ENCODE measurements at regions not wholly inside any gene's neighbourhood (a gene's known extent, or its start where the extent isn't known, plus 50 kb on each side); places are given as distances from the start of the nearest gene placed in this dataset.
"Not testable (repeated sequence)": the region's sequence is repeated elsewhere in the genome, so short reads cannot be mapped to it uniquely, and the experiment has no call there.

DNA sequence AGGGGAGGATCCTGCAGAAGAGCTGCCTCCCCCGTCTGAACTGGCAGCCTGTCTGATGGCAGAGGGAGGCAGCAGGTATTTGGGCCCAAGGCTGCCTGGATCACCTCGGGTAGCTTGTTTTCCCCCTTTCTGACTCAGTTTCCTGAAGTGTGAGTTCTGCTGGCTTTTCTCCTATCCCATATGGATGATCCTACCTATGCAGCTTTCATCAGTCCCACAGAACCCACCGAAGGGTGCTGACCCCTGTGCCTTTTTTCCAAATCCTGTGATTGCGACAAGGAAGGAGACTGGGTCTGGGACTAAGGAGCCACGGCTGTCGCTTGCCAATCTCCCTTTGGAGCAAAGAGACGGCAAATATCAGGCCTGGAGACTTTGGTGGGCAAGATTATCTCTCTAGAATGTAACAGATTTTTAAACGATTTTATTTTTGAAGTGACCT is 208.7 kb downstream of the BANP start:
- TF ChIP-seq, protein P1, sequence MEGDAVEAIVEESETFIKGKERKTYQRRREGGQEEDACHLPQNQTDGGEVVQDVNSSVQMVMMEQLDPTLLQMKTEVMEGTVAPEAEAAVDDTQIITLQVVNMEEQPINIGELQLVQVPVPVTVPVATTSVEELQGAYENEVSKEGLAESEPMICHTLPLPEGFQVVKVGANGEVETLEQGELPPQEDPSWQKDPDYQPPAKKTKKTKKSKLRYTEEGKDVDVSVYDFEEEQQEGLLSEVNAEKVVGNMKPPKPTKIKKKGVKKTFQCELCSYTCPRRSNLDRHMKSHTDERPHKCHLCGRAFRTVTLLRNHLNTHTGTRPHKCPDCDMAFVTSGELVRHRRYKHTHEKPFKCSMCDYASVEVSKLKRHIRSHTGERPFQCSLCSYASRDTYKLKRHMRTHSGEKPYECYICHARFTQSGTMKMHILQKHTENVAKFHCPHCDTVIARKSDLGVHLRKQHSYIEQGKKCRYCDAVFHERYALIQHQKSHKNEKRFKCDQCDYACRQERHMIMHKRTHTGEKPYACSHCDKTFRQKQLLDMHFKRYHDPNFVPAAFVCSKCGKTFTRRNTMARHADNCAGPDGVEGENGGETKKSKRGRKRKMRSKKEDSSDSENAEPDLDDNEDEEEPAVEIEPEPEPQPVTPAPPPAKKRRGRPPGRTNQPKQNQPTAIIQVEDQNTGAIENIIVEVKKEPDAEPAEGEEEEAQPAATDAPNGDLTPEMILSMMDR (IDR thresholded peaks at IDR 0.05 in 4 of 5, conservative IDR thresholded peaks at IDR 0.05 in 1 of 5) = not testable (repeated sequence)
- not testable (repeated sequence) for TF ChIP-seq POLR2A (IDR thresholded peaks at IDR 0.05)

Data from gastrocnemius medialis (tissue), 4 donors.